GM13976 (cell line): ENCODE measurements at regions not wholly inside any gene's neighbourhood (a gene's known extent, or its start where the extent isn't known, plus 50 kb on each side); places are given as distances from the start of the nearest gene placed in this dataset.
"Not testable (repeated sequence)": the region's sequence is repeated elsewhere in the genome, so short reads cannot be mapped to it uniquely, and the experiment has no call there.

Experiments used
- DNase-seq: peaks from one replicate; pipeline ENCODE4 v3.0.0; 2012; ENCODE audit warnings: low spot score
- CTCF ChIP-seq: IDR thresholded peaks from 2 replicates; pipeline ENCODE4 v1.5.1; 2012; ENCODE audit warnings: borderline replicate concordance, mild to moderate bottlenecking; ENCODE audit not compliant: insufficient read depth; ENCODE audit errors: extremely low read depth, missing control alignments, control extremely low read depth
- in situ Hi-C: fragments of 300-500 bp; cut with MboI; formaldehyde crosslinking; loops from one replicate; pipeline ENCODE4 v1.12.0; 2022; ENCODE audit warnings: low sequenced_read_pairs, mixed read lengths, inconsistent platforms; ENCODE audit not compliant: unreplicated experiment

- in situ Hi-C loops: no loop called here
- no peak for TF ChIP-seq CTCF
- DNase-seq: no peak
These were observed 718.5 kb upstream of the ANO3 start for GRCh38 chr11:25613451-25613850.

GRCh38 chr11:25613865-25614264 lies 718.1 kb upstream of the ANO3 start:
- in situ Hi-C loops: no loop called here
- no peak for TF ChIP-seq CTCF

GRCh38 chr11:25615069-25615468 lies 716.9 kb upstream of the ANO3 start:
- TF ChIP-seq CTCF: no peak
- DNase-seq: no peak
- in situ Hi-C loops: no loop called here

More at GRCh38 chr11:25613865-25614264, 718.1 kb upstream of the ANO3 start:
- DNase-seq: no peak

DNA sequence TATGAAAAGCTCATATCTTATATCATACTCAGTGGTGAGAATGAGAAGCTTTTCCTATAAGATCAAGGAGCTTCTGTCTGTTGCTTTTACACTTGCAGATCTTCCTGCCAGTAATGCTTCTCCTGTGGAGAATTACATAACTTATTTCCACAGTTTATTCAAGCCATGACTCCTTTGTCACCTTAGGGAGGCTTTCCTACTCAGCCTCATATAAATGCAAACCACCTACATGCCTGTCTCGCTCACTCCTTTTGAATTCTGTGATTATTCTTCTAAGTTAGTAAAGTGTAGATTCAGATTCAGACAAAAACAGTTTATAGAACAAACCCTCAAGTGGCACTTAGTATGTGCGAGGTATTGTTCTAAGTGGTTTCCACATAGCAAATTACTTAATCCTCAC lies 716.1 kb upstream of the ANO3 start:
- no peak for DNase-seq
- no peak for TF ChIP-seq CTCF
- in situ Hi-C loops: no loop called here

GRCh38 chr11:25625094-25625493 lies 706.8 kb upstream of the ANO3 start:
- TF ChIP-seq CTCF: no peak
- no peak for DNase-seq
- in situ Hi-C loops: no loop called here

DNA sequence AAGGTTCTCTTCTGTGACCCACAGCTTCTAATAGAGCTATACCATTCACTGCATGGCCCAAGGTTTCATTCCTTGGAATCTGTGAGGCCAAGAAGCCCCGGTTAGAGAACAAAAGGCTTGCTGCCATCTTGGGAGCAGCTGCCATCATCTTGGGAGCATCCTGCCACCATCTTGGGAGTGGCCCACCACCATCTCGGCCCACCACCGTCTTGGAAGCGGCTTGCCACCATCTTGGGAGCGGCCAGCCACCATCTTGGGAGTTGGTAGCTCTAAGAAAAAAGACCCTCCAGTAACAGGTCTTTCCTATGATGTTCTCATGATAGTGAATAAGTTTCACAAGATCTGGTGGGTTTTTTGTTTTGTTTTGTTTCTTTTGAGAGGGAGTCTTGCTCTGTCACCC lies 703.9 kb upstream of the ANO3 start:
- DNase-seq: no peak
- no peak for TF ChIP-seq CTCF
- in situ Hi-C loops: no loop called here

GRCh38 chr11:25633230-25633629 lies 698.7 kb upstream of the ANO3 start:
- no peak for DNase-seq
- TF ChIP-seq CTCF: no peak
- in situ Hi-C loops: no loop called here

- DNase-seq, in situ Hi-C loops: not testable (repeated sequence)
These were observed 682.7 kb upstream of the ANO3 start for GRCh38 chr11:25649220-25649619.
